ENCODE measurements at regions not wholly inside any gene's neighbourhood (a gene's known extent, or its start where the extent isn't known, plus 50 kb on each side); places are given as distances from the start of the nearest gene placed in this dataset.
A peak's percentile ranks its signal among the peaks of the same experiment; 100 is the strongest.

DNA sequence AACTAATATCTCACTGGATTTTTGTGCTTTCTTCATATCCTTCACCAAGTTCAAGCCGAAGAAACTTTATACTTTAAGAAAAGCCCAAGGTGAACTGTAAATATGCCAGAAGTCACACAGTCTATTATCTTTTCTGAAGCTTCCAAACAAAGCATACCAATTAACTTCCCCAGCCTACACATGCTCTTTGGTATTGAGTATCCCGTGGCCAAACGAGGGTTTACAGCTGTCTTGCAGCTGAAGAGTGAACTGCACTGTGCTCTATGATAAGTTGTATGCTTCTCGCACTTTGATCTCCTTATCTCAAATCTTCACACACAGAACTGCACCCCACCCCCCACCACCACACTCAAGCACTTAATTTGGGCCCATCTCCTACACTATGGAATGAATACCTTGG is 215.6 kb upstream of the VEPH1 start:
- DNase-seq (ENCODE audit: low spot score), result no peak

DNA sequence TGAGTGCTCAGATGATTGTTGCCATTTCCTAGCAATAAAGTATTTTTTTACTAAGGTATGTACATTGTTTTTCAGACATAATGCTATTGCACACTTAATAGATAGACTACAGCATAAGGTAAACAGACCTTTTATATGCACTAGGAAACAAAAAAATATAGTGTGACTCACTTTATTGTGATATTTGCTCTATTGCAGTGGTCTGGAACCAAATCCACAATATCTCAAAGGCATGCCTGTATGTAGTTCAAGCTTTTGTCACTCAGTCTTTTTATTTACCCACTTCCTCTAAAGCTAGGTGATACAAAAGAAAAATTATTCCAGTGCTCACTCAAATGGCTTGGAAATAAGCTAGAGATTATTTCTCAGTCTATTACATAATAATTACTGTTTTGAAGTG is 209.9 kb upstream of the VEPH1 start:
- DNase-seq (ENCODE audit: low spot score), result no peak

DNA sequence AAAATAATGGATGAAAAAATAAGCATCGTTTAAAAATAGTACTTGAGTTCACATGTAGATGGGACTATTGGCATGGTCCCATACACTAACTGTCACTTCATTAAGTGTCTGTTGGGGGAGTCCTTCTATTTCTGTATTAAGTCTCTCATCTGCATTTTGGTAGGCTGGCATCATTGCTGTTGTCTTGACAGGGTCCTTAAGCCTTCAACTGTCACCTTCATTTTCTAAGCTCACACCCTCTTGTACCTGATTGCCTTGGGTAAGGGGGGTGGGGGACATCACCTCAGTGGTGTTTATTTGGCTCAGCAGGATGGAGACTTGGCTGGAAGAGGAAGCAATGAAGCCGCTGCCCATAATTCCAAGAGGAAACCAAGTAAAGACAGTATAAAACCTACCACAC is 202.0 kb upstream of the VEPH1 start:
- no peak for DNase-seq (ENCODE audit: low spot score)

DNA sequence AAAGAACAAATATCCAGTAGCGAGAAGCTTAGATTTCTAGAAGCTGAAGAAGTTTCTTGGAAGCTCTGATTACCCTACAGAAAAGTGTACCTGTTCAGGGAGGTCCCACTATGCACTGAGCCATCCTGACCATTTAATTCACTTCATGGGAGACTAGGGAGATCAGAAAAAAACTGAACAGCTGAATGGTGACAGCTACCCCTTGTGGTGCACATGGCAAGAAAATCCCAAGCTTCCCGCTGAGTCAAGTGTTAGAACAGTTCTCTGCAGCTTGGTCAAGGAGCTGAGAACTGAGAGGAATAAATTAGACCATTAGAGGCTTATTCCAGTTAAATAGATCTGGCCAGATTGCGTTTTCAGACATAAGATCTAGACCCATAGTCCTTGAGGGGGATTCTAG is 197.2 kb upstream of the VEPH1 start:
- peak; percentile 26 for DNase-seq (ENCODE audit: low spot score)

DNA sequence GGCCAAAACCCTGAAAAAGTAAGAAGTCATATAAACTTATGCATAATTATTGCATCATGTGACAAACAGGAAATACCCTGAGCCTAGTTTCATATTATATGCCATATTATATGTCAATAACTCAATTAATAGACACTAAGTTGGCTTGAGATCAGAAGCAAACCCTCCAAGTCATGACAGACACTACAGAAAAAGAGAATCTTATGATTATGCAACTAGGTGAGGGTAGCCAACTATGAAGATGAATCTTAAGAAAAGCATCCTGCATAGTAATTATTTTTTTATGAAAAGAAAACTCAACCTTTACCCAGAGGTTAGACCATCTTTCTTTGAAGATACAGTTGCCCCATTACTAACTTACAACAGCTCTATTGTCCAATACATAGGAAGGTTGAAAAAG is 192.4 kb upstream of the VEPH1 start:
- no peak for DNase-seq (ENCODE audit: low spot score)

DNA sequence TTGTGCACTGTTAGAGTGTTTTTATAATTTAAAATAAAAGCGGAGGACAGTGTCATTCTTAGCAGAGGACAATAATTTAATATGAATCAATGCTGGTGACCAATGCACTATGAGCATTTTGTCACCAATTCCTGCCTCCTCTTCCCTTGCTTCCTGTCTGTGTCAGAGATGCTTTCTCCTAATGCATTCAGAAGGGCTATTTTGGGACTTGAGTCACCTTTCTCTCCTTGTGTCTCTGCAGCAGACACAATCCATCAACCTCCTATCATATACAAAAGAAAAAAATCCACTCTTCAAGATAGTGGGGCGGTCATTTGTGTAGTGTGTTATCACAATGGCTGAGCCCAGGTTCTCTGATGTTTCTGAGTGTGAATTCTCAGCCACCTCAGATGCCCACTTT is 191.9 kb upstream of the VEPH1 start:
- no peak for DNase-seq (ENCODE audit: low spot score)

DNA sequence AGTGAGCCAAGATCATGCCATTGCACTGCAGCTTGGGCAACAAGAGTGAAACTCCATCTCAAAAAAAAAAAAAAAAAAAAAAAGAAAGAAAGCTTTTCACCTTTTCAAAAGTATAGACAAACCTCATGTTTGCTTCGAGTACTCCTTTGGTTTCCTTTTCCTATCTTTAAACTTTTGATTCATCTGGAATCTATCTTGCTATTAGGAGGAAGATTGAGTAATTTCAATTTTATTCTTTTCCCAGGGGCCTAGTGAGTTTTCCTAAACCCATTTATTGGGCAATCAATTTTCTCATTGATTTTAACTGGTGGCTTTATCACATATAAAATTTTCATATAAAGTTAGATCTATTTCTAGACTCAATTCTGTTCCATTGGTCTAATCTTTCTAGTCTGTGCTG is 190.5 kb upstream of the VEPH1 start:
- DNase-seq (ENCODE audit: low spot score), result no peak

DNA sequence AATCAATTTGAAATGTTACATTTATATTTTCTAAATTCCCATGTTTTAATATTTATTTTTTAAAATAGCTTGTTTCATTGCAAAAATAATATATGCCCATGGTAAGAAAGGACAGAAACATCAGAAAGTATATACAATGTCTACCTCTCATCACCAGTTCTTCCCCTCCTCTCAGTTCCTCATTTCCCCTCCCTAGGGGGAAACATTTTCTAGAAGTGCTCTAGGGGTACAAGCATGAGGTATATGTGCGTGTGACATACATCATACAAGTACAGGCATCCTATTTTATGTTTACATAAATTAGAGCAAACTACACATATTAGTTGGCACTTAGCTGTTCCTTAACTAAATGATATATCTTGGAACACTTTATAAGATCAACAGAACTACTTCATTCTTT is 189.3 kb upstream of the VEPH1 start:
- DNase-seq (ENCODE audit: low spot score), result no peak

DNA sequence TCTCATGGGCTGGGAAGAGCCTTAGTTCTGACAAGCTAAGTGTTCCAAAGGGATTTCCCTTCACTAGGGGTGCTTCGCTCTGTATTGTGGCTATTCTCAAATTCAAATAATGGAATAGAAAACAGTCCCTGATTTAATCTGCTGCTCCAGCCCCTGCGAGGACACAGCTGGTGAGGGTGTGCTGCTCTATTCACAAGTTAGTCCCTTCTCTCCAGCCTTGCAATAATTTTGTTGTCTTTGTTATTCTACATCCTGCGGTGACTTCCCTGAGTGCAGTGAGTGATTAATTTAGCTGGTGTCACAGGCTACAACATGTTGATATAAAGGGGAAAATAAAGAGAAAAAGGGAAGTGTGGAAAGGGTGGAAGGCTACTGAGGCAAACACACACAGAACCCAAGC is 180.5 kb upstream of the VEPH1 start:
- no peak for DNase-seq (ENCODE audit: low spot score)

DNA sequence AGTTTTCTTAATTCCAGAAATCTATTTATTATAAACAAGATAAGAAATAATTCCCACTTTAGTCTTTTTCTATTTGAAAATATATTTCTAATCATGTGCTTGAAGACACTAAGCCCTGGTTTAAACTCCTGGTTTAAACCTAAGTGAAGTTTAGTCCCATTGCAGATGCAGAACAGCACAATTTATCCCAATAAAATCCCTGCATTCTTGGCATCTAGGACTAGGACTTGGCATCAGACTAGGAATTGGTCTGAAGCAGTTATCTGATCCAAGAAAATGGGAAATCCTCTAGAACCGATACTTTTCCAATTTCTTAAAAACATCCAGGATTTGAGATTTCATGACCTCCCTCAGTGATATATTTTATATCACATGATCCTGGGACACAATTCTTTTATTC is 168.8 kb upstream of the VEPH1 start:
- no peak for DNase-seq (ENCODE audit: low spot score)

DNA sequence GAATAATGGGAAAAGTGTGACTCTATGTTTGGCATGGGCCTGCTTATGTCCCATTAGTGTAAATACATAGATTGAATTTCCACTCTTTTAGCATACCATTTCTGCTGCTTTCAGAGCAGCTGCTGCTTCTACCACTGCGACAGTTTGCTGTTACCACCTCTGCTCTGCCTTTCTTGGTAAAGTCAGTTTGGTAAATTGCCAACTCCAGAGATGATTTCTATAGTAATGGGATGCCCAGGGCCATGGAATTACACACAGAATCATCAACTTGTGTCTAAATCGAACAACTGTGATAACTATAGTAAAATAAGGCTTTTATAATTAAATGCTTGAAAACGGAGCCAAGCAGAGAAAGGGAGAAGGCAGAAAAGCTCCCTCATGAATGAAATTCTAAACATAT is 168.4 kb upstream of the VEPH1 start:
- no peak for DNase-seq (ENCODE audit: low spot score)

DNA sequence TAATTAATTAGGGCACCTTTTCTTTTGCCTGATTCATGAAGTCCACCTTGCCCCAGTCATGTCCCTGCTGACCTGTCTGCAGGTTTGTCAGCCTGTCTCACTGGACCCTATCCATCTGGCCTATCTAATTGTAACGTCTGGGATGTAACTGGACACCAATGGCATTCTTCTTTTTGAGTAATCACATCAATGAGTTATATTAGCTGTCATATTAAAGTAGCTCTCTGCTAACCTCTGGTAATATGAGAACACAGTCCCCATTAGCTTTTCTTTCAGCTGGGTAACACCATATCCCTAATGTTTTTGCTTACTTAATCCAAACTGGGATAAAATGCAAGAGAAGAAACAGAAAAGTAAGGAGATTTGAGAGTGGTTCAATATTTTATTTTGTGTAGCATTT is 166.2 kb upstream of the VEPH1 start:
- no peak for DNase-seq (ENCODE audit: low spot score)

DNA sequence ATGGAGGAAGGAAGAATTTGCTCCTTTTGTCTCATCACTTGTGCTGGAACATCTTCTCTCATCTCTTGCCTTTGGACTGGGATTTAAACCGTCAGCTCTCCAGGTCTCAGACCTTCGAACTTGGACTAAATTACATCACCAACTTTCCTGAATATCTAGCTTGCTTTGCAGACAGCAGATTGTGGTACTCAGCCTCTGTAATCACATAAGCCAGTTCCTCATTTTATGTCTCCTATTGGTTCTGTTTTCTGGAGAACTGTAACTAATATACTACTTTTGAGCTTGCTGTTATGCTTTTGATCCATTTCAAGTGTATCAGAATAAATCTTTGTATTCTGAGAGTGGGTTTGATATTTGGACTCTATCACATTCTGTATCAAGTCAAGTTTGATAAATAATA is 164.3 kb upstream of the VEPH1 start:
- no peak for DNase-seq (ENCODE audit: low spot score)

DNA sequence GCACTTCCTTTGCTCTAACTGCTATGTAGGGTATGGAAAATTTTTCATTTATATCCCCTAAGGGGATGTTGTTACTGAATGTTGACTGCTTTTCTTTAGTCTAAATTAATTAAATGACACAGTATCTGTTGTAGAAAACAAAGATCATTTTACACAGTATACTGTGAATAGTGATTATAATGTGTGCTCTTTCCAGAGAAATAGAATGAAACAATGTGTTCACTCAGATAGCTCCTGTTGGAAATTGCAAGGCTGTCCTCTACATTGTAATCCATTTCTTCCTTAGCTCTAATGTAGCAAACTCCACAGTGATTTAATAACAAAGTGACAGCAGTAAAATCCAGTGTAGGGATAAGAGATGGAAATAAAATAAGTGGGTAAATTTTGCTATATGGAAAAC is 159.0 kb upstream of the VEPH1 start:
- DNase-seq (ENCODE audit: low spot score), result no peak

DNA sequence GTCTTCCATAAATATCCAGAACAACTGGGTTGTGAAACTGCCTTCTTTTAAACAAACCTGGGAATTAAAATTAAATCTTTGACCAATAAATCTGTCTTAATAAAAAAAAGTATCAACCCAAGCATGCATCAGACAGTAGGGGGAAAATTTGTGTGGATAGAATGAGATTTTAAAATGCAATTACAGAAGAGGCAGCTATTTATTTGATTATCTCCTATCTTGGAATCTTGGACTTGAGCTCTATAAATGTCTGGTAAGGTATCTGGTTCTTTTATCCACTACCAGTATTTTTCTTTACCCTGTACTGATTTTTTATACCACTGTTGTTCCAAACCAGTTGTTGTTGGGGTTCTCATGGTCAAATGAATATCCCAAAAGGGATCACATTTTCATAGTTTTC is 157.6 kb upstream of the VEPH1 start:
- DNase-seq (ENCODE audit: low spot score), result no peak

DNA sequence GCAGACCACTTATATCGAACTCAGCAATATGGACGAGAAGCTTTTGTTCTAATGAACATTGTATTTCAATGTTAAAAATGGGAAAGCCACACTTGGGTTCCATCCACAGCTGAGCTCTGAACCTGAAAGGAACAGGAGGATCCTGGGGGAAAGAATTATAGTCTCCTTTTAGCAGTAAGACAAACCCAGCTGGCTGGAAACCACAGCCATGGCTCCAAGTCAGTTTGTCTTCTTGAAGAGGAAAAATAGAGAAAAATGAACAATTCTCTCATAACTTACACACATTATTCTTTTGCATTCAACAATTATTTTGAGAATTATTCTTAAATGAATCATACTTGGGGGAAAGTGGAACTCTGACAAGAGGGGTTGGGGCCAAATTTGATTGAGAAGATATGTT is 149.2 kb upstream of the VEPH1 start:
- DNase-seq (ENCODE audit: low spot score), result no peak

DNA sequence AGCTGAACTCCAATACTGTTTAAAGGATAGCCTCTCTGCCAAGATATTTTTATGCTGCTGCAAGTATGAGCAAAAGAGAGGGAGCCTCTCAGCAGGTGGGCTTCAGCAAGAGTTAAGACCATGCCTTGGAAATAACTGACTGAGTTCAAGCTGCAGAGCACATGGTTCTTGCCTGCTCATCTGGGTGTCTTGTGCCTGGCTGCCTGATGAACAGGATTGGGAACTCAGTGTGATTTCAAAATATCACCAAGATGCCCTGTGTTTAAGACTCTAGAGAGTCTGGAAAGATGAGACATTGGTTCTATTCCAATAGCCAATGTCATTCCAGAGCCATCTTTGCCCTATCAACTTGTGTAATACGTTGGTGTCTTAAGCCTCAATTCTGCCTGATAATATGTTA is 147.5 kb upstream of the VEPH1 start:
- no peak for DNase-seq (ENCODE audit: low spot score)

DNA sequence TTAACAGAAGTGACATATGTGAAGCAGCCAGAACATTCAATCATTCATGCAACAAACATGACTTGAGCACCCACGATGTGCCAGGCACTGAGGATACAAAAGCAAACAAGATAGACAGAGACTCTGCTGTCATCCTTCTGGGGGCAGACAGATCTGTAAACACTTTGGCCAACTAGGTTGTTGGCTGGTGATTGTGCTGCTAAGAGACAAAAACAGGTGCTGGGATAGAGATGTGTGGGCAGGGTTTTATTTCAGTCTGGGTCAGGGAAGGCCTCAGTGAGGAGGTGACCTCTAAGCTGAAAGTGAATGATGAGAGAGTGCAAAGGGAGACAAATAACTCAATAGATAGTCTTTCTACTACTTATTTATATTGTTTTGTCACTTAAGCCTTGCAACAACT is 147.0 kb upstream of the VEPH1 start:
- DNase-seq (ENCODE audit: low spot score), result no peak

DNA sequence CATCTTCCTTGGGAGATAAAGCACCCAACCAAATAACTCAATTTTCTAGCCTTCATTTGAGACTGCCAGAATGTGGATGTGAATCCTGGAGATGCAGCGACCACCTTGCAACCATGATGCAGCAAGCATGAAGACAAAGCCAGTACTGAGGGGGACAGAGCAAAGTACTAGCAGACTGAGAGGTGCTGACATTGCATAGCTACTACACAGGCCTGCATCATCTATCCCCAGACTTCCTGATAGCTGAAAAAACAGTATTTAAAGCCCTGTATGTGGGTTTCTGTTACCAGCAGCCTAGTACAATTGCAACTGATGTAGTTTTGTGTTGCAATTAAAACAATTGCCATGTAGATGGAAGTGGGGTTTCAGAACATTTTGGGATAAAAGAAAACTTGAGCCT is 146.3 kb upstream of the VEPH1 start:
- no peak for DNase-seq (ENCODE audit: low spot score)

DNA sequence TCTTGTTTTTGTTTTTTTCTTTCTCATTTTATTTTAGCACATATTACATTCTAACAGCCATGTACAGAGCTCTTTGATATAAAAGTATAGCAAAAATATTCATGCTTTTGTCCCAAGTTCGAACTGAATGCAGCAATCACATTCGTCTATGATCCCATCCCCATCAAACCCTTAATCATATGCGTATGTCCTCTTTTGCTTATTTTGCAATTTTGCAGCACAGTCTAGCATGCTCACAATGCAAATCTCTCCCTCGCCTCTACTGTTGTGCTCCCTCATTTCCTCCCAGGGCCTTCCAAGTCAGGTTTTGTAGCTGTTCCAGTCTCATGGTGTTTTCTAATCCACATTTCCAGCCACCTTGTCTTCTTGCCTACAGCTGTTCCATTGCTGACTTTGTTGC is 144.6 kb upstream of the VEPH1 start:
- DNase-seq (ENCODE audit: low spot score), result no peak

DNA sequence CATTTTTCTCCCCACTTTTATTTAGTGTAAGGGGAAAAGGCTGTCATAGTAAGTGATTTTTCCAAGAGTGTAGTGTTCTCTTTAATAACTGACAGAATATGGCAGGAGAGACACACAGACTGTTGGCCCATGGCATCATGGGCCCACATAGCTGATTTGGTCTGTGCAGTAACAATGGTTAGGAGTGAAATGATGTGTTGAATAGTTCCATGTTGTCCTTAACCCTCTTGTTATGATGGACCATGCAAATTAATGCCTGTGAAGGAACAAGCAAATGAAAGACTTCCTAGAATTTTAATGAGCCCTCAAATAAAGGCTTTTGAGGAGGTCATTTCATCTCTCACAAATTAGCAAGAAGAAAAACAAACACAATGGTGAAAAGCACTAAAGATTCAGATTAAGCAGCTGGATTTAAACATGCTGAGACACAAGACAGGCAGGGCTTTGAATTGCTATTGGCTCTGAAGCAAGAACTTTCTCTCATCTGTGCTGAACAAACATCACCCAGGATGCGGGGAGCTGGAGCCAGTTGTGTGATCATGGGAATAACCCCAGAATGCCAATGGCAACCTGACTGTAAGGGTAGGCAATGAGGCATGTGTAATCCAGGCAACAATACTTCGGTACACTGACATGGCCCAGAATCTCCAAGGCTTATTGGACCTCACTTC is 136.7 kb upstream of the VEPH1 start:
- no peak for DNase-seq (ENCODE audit: low spot score)

DNA sequence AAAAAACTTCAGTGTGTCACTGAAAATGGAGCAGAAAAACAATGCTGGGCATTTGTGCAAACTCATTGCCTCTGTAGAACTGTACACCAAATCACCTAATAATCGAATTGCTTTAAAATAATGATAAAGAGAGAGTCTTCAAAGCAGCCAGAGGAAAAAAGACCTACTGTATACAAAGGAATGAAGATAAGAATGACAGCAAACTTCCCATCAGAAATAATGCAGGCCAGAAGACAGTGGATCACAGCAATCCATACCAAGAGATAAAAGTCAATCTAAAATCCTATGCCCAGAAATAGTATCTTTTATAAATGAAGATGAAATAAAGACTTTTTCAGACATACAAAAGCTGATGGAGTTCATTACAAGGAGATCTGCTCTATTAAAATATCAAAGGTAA is 134.7 kb upstream of the VEPH1 start:
- no peak for DNase-seq (ENCODE audit: low spot score)

DNA sequence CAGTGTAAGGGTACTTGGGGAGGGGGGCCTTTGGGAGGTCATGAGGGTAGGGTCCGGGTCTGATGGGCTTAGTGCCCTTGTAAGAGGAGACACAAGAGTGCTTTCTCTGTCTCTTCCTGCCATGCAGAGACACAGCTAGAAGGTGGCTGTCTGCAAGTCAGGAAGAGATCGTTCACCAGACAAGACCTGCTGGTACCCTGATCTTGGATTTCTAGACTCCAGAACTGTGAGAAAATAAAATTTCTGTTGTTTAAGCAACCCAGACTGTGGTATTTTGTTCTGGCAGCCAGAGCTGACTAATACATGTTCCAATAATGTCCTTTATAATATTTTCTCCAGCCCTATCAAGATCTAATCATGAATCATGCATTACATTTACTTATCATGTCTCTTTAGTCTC is 130.0 kb upstream of the VEPH1 start:
- DNase-seq (ENCODE audit: low spot score), result no peak

DNA sequence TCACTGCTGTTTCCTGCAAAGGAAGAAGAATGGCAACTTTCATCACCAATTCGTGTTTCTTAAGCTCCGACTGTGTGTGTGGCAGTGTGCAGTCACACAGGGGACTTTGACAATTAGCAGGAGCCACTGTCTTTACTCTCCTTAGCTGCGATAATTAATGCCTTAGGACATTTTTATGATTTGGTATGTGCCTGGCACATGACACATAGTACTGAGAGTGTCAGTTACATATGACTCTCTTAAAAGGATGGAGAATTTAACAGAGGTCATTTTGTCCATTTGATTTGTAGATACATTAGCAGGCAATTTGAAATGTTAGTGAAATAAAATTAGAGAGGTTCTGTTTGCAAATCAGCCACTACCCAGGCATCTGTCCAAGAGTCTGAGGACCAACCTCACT is 128.9 kb upstream of the VEPH1 start:
- DNase-seq (ENCODE audit: low spot score), result no peak

DNA sequence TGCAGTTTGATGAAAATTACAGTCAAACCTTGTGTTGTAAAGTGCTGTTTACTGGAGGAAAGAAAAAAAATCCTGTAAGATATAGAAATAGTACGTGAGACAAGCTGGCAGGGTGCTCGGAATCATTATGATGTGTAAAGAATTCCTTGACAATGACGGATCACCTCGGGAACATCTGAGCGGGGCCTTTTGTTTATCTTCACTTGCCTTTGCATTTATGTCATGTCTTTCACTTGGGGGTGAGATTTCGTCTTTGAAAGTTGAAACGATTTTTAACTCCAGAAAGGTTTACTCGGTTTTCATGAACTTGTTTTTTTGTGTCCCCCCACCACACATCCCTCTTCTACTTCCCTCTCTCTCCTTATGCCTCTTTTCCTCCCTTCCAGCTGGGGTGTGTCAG is 128.3 kb upstream of the VEPH1 start:
- no peak for DNase-seq (ENCODE audit: low spot score)
